Body of pancreas (tissue), 4 donors: ENCODE measurements at regions not wholly inside any gene's neighbourhood (a gene's known extent, or its start where the extent isn't known, plus 50 kb on each side); places are given as distances from the start of the nearest gene placed in this dataset.

Experiments used
- ATAC-seq: fragments of 150-250 bp; one replicate; pipeline ENCODE4 v1.9.1; 2016
- DNase-seq, 4 donors: peaks; one replicate each; pipeline ENCODE4 v3.0.0-alpha.2; 2019
- H3K27ac ChIP-seq, 4 donors: fragments of 200-600 bp; sonication (generic); 1 replicate in 3 of 4; 2 replicates in 1 of 4; pipeline versions ENCODE4 v1.5.1 to v1.6.1; 2016 to 2019; ENCODE audit warnings: mild to moderate bottlenecking in 1 of 4, mixed read lengths in 1 of 4, moderate library complexity in 1 of 4
- H3K27me3 ChIP-seq, 2 donors: fragments of 200-600 bp; sonication (generic); one replicate each; pipeline ENCODE4 v1.6.0; 2016; ENCODE audit warnings: mild to moderate bottlenecking in 1 of 2
- H3K36me3 ChIP-seq, 2 donors: fragments of 200-600 bp; sonication (generic); replicated peaks in 1 of 2; 2 replicates each; pipeline ENCODE4 v1.5.1; 2016; ENCODE audit warnings: low read depth in 2 of 2; ENCODE audit not compliant: insufficient read depth in 1 of 2
- H3K4me1 ChIP-seq: fragments of 200-600 bp; sonication (generic); one replicate; pipeline ENCODE4 v1.6.0; 2016
- H3K4me3 ChIP-seq, 2 donors: fragments of 200-600 bp; sonication (generic); 1 replicate in 1 of 2; 2 replicates in 1 of 2; pipeline ENCODE4 v1.5.1; 2016 to 2019
- H3K9me3 ChIP-seq, 3 donors: fragments of 200-600 bp; sonication (generic); 1 replicate in 2 of 3; 2 replicates in 1 of 3; pipeline ENCODE4 v1.5.1; 2016
- CTCF ChIP-seq, 7 experiments: fragments of 450-650 bp in 4 of 7; fragments of 200-600 bp in 3 of 7; sonication (generic) in 3 of 7; IDR thresholded peaks; one replicate each; pipeline ENCODE4 v1.5.1; 2016 to 2019; ENCODE audit warnings: antibody characterized with exemption in 7 of 7
- POLR2A ChIP-seq, 3 donors: fragments of 450-650 bp; IDR thresholded peaks; one replicate each; pipeline ENCODE4 v1.6.1; 2016; ENCODE audit warnings: antibody characterized with exemption in 3 of 3, mild to moderate bottlenecking in 2 of 3
- WGBS, 2 donors: methylation state at CpG; one replicate each; pipeline ENCODE4 v1.1.5; 2017; 5-methylcytosine and 5-hydroxymethylcytosine counted together
- intact Hi-C: fragments of 100-400 bp; cut with DNase I; formaldehyde crosslinking; loops from one replicate; pipeline ENCODE4 v1.15.1; 2023

GRCh38 chr10:130567436-130567835 lies 431.2 kb downstream of the GLRX3 start:
- intact Hi-C loops: no loop called here
- DNase-seq (no peak), ATAC-seq (no peak)
- TF ChIP-seq POLR2A (IDR thresholded peaks at IDR 0.05) (no peak), CTCF (IDR thresholded peaks at IDR 0.05) (no peak)
- H3K27me3 ChIP-seq: no peaks in the 10 kb centered on the region
- H3K36me3 ChIP-seq: no peaks in the 10 kb centered on the region
- WGBS, 2 donors: 85 to 88% methylated on average over 27 to 31 of the region's 31 CpGs
- no peaks in the 10 kb centered on the region for H3K9me3 ChIP-seq
- H3K27ac ChIP-seq: no peak overlapping the region
- H3K4me1 ChIP-seq: no peaks in the 10 kb centered on the region
- no peak overlapping the region for H3K4me3 ChIP-seq

GRCh38 chr10:130568246-130568645 lies 432.1 kb downstream of the GLRX3 start:
- no peak for TF ChIP-seq CTCF (IDR thresholded peaks at IDR 0.05)
- no peak for TF ChIP-seq POLR2A (IDR thresholded peaks at IDR 0.05)
- H3K27ac ChIP-seq: no peak overlapping the region
- DNase-seq: no peak

GRCh38 chr10:130570074-130570473 lies 433.9 kb downstream of the GLRX3 start:
- H3K4me1 ChIP-seq: no peaks in the 10 kb centered on the region
- H3K27ac ChIP-seq: no peak overlapping the region
- ATAC-seq (no peak), DNase-seq (no peak)
- intact Hi-C loops: no loop called here
- H3K4me3 ChIP-seq: no peak overlapping the region
- TF ChIP-seq CTCF (IDR thresholded peaks at IDR 0.05): no peak
- no peak for TF ChIP-seq POLR2A (IDR thresholded peaks at IDR 0.05)
- WGBS, 2 donors: 56 to 67% methylated on average over 7 of the region's 7 CpGs
- no peaks in the 10 kb centered on the region for H3K27me3 ChIP-seq
- no peaks in the 10 kb centered on the region for H3K9me3 ChIP-seq
- H3K36me3 ChIP-seq: no peaks in the 10 kb centered on the region

More at GRCh38 chr10:130568246-130568645, 432.1 kb downstream of the GLRX3 start:
- Histone ChIP-seq H3K4me1 (no peaks in the 10 kb centered on the region), H3K4me3 (no peak overlapping the region), H3K9me3 (no peaks in the 10 kb centered on the region), H3K27me3 (no peaks in the 10 kb centered on the region), H3K36me3 (no peaks in the 10 kb centered on the region)
- ATAC-seq: no peak
- intact Hi-C loops: no loop called here
- 77 to 80% methylated on average over 14 to 18 of the region's 18 CpGs for WGBS, 2 donors

GRCh38 chr10:130571674-130572073 lies 435.5 kb downstream of the GLRX3 start:
- H3K4me1 ChIP-seq: no peaks in the 10 kb centered on the region
- ATAC-seq (no peak), DNase-seq (no peak)

More at GRCh38 chr10:130571674-130572073, 435.5 kb downstream of the GLRX3 start:
- intact Hi-C loops: no loop called here
- Histone ChIP-seq H3K27me3 (no peaks in the 10 kb centered on the region), H3K9me3 (no peaks in the 10 kb centered on the region), H3K36me3 (no peaks in the 10 kb centered on the region), H3K27ac (no peak overlapping the region), H3K4me3 (no peak overlapping the region)
- WGBS, 2 donors: 77 to 81% methylated on average over 9 of the region's 9 CpGs
- TF ChIP-seq CTCF (IDR thresholded peaks at IDR 0.05) (no peak), POLR2A (IDR thresholded peaks at IDR 0.05) (no peak)
